HG03469 (cell line): ENCODE measurements at regions not wholly inside any gene's neighbourhood (a gene's known extent, or its start where the extent isn't known, plus 50 kb on each side); places are given as distances from the start of the nearest gene placed in this dataset.
"Not testable (repeated sequence)": the region's sequence is repeated elsewhere in the genome, so short reads cannot be mapped to it uniquely, and the experiment has no call there.

ENCODE experiments used
- ATAC-seq: cut with Tn5 transposase; IDR thresholded peaks from one replicate; pipeline ENCODE4 v1.9.1; 2021; ENCODE audit warnings: mild to moderate bottlenecking, moderate library complexity, moderate number of reproducible peaks; ENCODE audit not compliant: unreplicated experiment

- no peak for ATAC-seq
These were observed 207.6 kb upstream of the MDFIC2 start for GRCh38 chr3:70519913-70520659.

- ATAC-seq, result no peak
These were observed 206.6 kb upstream of the MDFIC2 start for GRCh38 chr3:70519026-70519425.

- no peak for ATAC-seq
These were observed 205.9 kb upstream of the MDFIC2 start for GRCh38 chr3:70518356-70518755.

DNA sequence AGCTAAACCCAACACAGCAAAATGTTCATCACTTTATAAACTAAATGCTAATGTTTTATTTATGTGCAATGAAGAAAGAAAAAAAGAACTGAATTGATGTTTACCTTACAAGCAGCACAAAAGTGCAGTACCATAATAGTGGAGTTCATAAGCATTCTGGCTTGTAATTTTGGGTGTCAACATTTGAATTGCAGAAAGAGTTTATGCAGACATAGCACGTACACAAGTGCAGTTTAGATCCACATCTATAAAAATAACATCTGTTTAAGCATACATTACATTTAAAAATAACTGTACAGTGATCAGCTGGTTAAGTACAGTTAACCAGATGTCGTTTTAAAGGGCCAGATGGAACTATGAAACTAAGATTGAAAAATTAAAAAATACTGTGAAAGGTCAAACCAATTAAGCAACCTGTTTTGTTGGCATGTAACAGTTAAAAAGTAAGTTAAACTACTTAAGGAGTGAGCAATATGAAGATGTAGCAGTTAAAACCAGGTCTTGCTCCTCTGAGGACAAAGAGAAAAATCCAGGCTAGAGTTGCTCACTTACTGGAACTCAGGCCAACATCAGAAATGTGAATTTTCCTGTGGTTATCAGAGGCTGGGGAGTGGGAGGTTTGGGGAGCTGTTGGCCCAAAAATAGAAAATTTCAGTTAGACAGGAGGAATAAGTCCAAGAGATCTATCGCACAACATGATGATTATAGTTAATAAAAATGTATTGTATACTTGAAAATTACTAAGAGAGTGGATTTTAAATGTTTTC lies 204.9 kb upstream of the MDFIC2 start:
- ATAC-seq, result no peak

GRCh38 chr3:70516076-70516475 lies 203.6 kb upstream of the MDFIC2 start:
- ATAC-seq, result no peak

DNA sequence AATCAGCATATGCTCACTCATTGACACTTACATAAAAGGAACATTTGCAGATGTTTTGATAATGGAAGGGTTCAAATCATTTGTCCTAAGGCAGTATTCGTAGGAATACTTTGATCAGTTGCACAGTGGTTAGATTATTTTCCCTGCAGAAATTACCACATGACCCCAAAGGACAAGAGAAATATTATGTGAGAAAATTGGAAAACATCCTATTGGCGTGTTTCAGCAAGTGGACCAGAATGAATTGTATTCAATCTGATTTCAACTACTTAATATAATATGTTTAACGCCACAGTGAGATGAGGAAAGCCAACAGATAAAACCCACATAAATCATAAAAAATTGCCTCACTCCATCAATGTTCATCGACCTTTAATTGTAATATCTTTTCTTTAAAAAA lies 195.0 kb upstream of the MDFIC2 start:
- no peak for ATAC-seq

- ATAC-seq, result no peak
These were observed 194.3 kb upstream of the MDFIC2 start for GRCh38 chr3:70506775-70507174.

DNA sequence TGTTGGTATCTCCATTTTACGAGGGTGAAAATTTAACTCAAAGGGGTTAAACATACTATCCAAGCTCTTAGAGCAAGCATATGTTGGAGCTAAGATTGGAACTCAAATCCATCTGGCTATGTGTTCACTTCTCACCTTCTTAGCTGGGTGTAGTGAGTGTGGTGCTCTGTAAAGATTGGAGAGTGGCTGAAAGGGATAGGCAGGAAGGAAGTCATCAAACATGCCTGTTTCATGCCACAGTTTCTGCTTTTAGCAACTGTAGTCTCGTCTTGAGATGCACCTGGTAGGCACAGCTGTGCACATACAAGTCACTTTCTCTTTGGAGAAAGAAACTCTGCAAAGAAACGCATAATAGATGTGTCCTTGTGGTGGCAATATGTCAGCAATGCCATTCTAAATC lies 189.1 kb upstream of the MDFIC2 start:
- no peak for ATAC-seq

GRCh38 chr3:70488816-70489215 lies 176.4 kb upstream of the MDFIC2 start:
- no peak for ATAC-seq

GRCh38 chr3:70488131-70488530 lies 175.7 kb upstream of the MDFIC2 start:
- ATAC-seq, result no peak

DNA sequence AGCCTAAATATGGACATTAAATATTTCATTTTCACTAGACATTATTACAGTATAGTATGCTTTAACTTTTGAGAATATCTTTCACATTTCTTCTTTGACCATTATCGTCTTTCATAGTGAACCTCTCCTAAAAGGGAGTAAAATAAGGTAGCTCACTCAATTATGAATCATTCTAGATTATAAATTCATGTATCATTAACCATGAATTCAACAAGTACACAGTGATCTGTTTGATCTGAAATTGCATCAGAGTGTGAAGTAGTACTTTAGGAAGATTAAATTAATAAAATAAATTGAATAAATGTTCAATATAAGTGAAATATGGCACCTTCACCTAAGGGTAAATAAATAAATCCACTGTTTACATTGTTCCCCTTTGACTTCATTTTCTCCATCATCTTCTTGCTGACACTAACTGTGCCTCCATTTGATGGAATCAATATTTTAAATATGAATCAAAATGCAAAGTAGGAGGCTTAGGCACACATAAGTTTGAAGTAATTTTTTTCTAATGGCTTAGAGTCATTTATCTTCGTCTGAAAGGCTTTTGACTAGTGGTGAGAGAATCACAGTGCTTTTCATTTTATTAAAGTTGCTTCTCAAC lies 174.1 kb upstream of the MDFIC2 start:
- ATAC-seq, result no peak

GRCh38 chr3:70476174-70476573 lies 163.7 kb upstream of the MDFIC2 start:
- no peak for ATAC-seq

GRCh38 chr3:70471464-70472342 lies 159.3 kb upstream of the MDFIC2 start:
- no peak for ATAC-seq

DNA sequence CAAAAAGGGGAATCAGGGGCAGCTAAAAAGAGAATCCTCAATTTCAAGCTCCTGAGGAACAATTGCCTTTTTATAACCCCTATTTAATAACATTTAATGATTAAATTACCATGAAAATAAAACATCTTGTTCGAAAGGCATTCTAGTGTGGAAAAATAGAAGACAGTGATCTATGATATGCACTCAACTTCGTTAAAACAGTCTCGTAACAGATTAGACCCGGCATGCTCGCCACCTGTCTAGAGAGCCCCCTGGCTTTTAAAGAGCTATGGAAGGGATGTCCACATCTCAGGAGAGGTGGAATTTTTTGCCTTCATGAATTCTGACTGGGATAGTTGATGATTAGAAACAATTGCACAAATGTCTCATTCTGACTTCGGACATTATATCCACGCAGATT lies 153.7 kb upstream of the MDFIC2 start:
- no peak for ATAC-seq

GRCh38 chr3:70464876-70465275 lies 152.4 kb upstream of the MDFIC2 start:
- no peak for ATAC-seq

- no peak for ATAC-seq
These were observed 152.0 kb upstream of the MDFIC2 start for GRCh38 chr3:70464465-70464864.

DNA sequence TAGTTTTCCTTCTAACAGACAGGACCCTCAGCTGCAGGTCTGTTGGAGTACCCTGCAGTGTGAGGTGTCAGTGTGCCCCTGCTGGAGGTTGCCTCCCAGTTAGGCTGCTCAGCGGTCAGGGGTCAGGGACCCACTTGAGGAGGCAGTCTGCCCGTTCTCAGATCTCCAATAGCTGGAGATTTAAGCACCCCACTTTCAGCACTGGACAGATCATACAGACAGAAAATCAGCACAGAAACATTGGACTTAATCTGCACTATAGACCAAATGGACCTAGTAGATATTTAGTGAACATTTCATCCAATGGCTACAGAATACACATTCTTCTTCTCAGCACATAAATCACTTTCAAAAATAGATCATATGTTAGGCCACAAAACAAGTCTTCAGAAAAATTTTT lies 137.8 kb upstream of the MDFIC2 start:
- not testable (repeated sequence) for ATAC-seq

GRCh38 chr3:70435422-70435821 lies 123.0 kb upstream of the MDFIC2 start:
- ATAC-seq, result not testable (repeated sequence)

GRCh38 chr3:70433091-70433490 lies 120.7 kb upstream of the MDFIC2 start:
- no peak for ATAC-seq

- no peak for ATAC-seq
These were observed 119.5 kb upstream of the MDFIC2 start for GRCh38 chr3:70431911-70432310.

- ATAC-seq, result no peak
These were observed 113.6 kb upstream of the MDFIC2 start for GRCh38 chr3:70426071-70426470.
